HG03469 (cell line): ENCODE measurements at regions not wholly inside any gene's neighbourhood (a gene's known extent, or its start where the extent isn't known, plus 50 kb on each side); places are given as distances from the start of the nearest gene placed in this dataset.

Source experiments
- ATAC-seq: cut with Tn5 transposase; IDR thresholded peaks from one replicate; pipeline ENCODE4 v1.9.1; 2021; ENCODE audit warnings: mild to moderate bottlenecking, moderate library complexity, moderate number of reproducible peaks; ENCODE audit not compliant: unreplicated experiment

GRCh38 chr9:14399756-14400657 is 86.1 kb upstream of the NFIB start:
- ATAC-seq = no peak

GRCh38 chr9:14398473-14398872 is 84.5 kb upstream of the NFIB start:
- no peak for ATAC-seq

- ATAC-seq = no peak
Observed at GRCh38 chr9:14396171-14396570, 82.2 kb upstream of the NFIB start.

- ATAC-seq = no peak
Observed at GRCh38 chr9:14395317-14396082, 81.6 kb upstream of the NFIB start.

- ATAC-seq = no peak
Observed at GRCh38 chr9:14393418-14393817, 79.5 kb upstream of the NFIB start.

GRCh38 chr9:14391620-14392019 is 77.7 kb upstream of the NFIB start:
- ATAC-seq = no peak

- ATAC-seq = no peak
Observed at GRCh38 chr9:14389657-14390056, 75.7 kb upstream of the NFIB start.

- ATAC-seq = no peak
Observed at GRCh38 chr9:14389146-14389545, 75.2 kb upstream of the NFIB start.

GRCh38 chr9:14383773-14384172 is 69.8 kb upstream of the NFIB start:
- ATAC-seq = no peak

- ATAC-seq = peak; percentile 60
Observed at GRCh38 chr9:14383294-14383693, 69.4 kb upstream of the NFIB start.

GRCh38 chr9:14380061-14380836 is 66.3 kb upstream of the NFIB start:
- no peak for ATAC-seq

GRCh38 chr9:14379280-14379679 is 65.3 kb upstream of the NFIB start:
- ATAC-seq = no peak

- ATAC-seq = no peak
Observed at GRCh38 chr9:14373706-14374105, 59.8 kb upstream of the NFIB start.

GRCh38 chr9:14373336-14373666 is 59.4 kb upstream of the NFIB start:
- ATAC-seq = no peak

GRCh38 chr9:14372437-14373335 is 58.7 kb upstream of the NFIB start:
- no peak for ATAC-seq

GRCh38 chr9:14369011-14369410 is 55.1 kb upstream of the NFIB start:
- no peak for ATAC-seq

- no peak for ATAC-seq
Observed at GRCh38 chr9:14366076-14366475, 52.1 kb upstream of the NFIB start.

GRCh38 chr9:14365670-14366069 is 51.7 kb upstream of the NFIB start:
- no peak for ATAC-seq
